ENCODE measurements at regions not wholly inside any gene's neighbourhood (a gene's known extent, or its start where the extent isn't known, plus 50 kb on each side); places are given as distances from the start of the nearest gene placed in this dataset.

GRCh38 chr6:126540161-126540560 is 200.2 kb downstream of the CENPW start:
- no peak for DNase-seq (ENCODE audit: extremely low spot score, unreplicated experiment)
- Mint-ChIP-seq H3K9me3 (peaks cover 5% of the 10 kb centered on the region), H3K27ac (no peak overlapping the region), H3K4me1 (ENCODE audit: unreplicated experiment) (peaks cover 7% of the 10 kb centered on the region), H3K36me3 (no peaks in the 10 kb centered on the region), H3K4me3 (no peak overlapping the region), H3K27me3 (no peaks in the 10 kb centered on the region)
- TF ChIP-seq, protein P1, sequence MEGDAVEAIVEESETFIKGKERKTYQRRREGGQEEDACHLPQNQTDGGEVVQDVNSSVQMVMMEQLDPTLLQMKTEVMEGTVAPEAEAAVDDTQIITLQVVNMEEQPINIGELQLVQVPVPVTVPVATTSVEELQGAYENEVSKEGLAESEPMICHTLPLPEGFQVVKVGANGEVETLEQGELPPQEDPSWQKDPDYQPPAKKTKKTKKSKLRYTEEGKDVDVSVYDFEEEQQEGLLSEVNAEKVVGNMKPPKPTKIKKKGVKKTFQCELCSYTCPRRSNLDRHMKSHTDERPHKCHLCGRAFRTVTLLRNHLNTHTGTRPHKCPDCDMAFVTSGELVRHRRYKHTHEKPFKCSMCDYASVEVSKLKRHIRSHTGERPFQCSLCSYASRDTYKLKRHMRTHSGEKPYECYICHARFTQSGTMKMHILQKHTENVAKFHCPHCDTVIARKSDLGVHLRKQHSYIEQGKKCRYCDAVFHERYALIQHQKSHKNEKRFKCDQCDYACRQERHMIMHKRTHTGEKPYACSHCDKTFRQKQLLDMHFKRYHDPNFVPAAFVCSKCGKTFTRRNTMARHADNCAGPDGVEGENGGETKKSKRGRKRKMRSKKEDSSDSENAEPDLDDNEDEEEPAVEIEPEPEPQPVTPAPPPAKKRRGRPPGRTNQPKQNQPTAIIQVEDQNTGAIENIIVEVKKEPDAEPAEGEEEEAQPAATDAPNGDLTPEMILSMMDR (conservative IDR thresholded peaks at IDR 0.05): no peak

- Mint-ChIP-seq H3K27me3 (no peaks in the 10 kb centered on the region), H3K4me1 (ENCODE audit: unreplicated experiment) (no peaks in the 10 kb centered on the region), H3K27ac (no peak overlapping the region), H3K4me3 (no peak overlapping the region), H3K36me3 (no peaks in the 10 kb centered on the region), H3K9me3 (peaks cover 5% of the 10 kb centered on the region)
- TF ChIP-seq, protein P1 (conservative IDR thresholded peaks at IDR 0.05): no peak
- no peak for DNase-seq (ENCODE audit: extremely low spot score, unreplicated experiment)
Measured at GRCh38 chr6:126541806-126542491, 202.0 kb downstream of the CENPW start.

- Mint-ChIP-seq H3K36me3 (no peaks in the 10 kb centered on the region), H3K9me3 (peaks cover 14% of the 10 kb centered on the region), H3K4me3 (no peak overlapping the region), H3K27ac (no peak overlapping the region), H3K27me3 (no peaks in the 10 kb centered on the region), H3K4me1 (ENCODE audit: unreplicated experiment) (no peaks in the 10 kb centered on the region)
- TF ChIP-seq, protein P1 (conservative IDR thresholded peaks at IDR 0.05): no peak
- no peak for DNase-seq (ENCODE audit: extremely low spot score, unreplicated experiment)
Measured at GRCh38 chr6:126546541-126547120, 206.7 kb downstream of the CENPW start.

DNA sequence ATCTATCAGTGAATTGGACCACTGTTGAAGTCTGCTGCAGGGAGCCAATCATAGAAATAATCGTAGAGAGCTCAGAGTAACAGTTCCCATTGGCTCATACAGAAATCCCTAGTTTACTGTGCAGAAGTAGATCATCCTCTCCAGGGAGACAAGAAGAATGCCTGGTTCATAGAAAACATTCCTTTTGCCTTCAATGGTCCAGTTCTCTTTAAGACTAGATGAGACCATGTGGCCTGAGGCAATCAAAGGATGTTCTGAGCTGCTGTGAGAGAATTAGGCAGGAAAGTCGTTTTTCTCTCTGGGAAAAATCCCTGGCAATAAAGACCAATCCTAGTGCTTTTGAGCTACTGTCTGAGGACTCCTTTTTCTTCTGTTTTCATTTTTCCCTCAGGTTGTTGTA is 208.4 kb downstream of the CENPW start:
- Mint-ChIP-seq H3K4me1 (ENCODE audit: unreplicated experiment) (no peaks in the 10 kb centered on the region), H3K9me3 (peaks cover 14% of the 10 kb centered on the region), H3K36me3 (no peaks in the 10 kb centered on the region), H3K27me3 (no peaks in the 10 kb centered on the region), H3K4me3 (no peak overlapping the region), H3K27ac (no peak overlapping the region)
- DNase-seq (ENCODE audit: extremely low spot score, unreplicated experiment): no peak
- TF ChIP-seq, protein P1 (conservative IDR thresholded peaks at IDR 0.05): no peak

- Mint-ChIP-seq H3K27ac (no peak overlapping the region), H3K4me1 (ENCODE audit: unreplicated experiment) (no peaks in the 10 kb centered on the region), H3K9me3 (peaks cover 9% of the 10 kb centered on the region), H3K4me3 (no peak overlapping the region), H3K36me3 (no peaks in the 10 kb centered on the region), H3K27me3 (no peaks in the 10 kb centered on the region)
- TF ChIP-seq, protein P1 (conservative IDR thresholded peaks at IDR 0.05): no peak
- DNase-seq (ENCODE audit: extremely low spot score, unreplicated experiment): no peak
Measured at GRCh38 chr6:126550323-126550722, 210.4 kb downstream of the CENPW start.

Data from type B pancreatic cell (in vitro differentiated cells).